Mesothelial cell of epicardium (in vitro differentiated cells): ENCODE measurements at regions not wholly inside any gene's neighbourhood (a gene's known extent, or its start where the extent isn't known, plus 50 kb on each side); places are given as distances from the start of the nearest gene placed in this dataset.
"Not testable (repeated sequence)": the region's sequence is repeated elsewhere in the genome, so short reads cannot be mapped to it uniquely, and the experiment has no call there.

Experiments used
- DNase-seq, 2 experiments: peaks; one replicate each; pipeline ENCODE4 v3.0.0; 2021; ENCODE audit warnings: low spot score in 2 of 2; ENCODE audit not compliant: unreplicated experiment in 2 of 2
- H3K27ac Mint-ChIP-seq: 2 replicates; pipeline ENCODE4 v1.8.0; 2021; ENCODE audit warnings: mixed read lengths
- H3K27me3 Mint-ChIP-seq: 2 replicates; pipeline ENCODE4 v1.8.0; 2021; ENCODE audit warnings: low read depth, mixed read lengths
- H3K36me3 Mint-ChIP-seq: 2 replicates; pipeline ENCODE4 v1.8.0; 2021; ENCODE audit warnings: mixed read lengths
- H3K4me1 Mint-ChIP-seq: 2 replicates; pipeline ENCODE4 v1.8.0; 2021; ENCODE audit warnings: mixed read lengths
- H3K4me3 Mint-ChIP-seq: 2 replicates; pipeline ENCODE4 v1.8.0; 2021; ENCODE audit warnings: mild to moderate bottlenecking, moderate library complexity, mixed read lengths
- H3K9me3 Mint-ChIP-seq: 2 replicates; pipeline ENCODE4 v1.8.0; 2021; ENCODE audit warnings: mixed read lengths
- TF ChIP-seq, protein P1 (sequence below): fragments of 200-600 bp; sonication (generic); IDR thresholded peaks from one replicate; pipeline ENCODE4 v1.5.0; 2021; ENCODE audit warnings: antibody characterized with exemption; ENCODE audit not compliant: unreplicated experiment

DNA sequence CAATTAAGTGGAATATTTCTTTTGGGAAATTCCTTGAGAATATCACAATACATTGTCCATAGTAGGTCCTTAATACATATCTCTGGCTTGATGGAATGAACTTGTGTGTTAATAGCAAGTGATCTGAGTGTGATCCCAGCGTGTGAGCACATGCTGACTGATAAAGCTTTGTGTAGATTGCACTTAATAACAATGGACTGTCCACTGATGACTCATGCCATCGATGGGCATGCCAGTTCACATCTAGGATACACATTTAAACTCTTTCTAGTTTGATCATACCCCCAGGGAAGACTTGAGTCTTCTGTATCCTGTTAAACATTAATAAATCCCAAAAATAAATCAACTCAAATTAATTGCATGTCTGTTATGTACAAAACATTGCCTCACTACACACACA is 454.3 kb upstream of the SPTLC3 start:
- no peak for DNase-seq
- no peak overlapping the region for H3K27ac Mint-ChIP-seq
- H3K4me1 Mint-ChIP-seq: peaks cover 9% of the 10 kb centered on the region
- H3K27me3 Mint-ChIP-seq: no peaks in the 10 kb centered on the region
- no peak overlapping the region for H3K4me3 Mint-ChIP-seq
- no peaks in the 10 kb centered on the region for H3K9me3 Mint-ChIP-seq
- no peaks in the 10 kb centered on the region for H3K36me3 Mint-ChIP-seq
- TF ChIP-seq, protein P1, sequence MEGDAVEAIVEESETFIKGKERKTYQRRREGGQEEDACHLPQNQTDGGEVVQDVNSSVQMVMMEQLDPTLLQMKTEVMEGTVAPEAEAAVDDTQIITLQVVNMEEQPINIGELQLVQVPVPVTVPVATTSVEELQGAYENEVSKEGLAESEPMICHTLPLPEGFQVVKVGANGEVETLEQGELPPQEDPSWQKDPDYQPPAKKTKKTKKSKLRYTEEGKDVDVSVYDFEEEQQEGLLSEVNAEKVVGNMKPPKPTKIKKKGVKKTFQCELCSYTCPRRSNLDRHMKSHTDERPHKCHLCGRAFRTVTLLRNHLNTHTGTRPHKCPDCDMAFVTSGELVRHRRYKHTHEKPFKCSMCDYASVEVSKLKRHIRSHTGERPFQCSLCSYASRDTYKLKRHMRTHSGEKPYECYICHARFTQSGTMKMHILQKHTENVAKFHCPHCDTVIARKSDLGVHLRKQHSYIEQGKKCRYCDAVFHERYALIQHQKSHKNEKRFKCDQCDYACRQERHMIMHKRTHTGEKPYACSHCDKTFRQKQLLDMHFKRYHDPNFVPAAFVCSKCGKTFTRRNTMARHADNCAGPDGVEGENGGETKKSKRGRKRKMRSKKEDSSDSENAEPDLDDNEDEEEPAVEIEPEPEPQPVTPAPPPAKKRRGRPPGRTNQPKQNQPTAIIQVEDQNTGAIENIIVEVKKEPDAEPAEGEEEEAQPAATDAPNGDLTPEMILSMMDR: no peak

DNA sequence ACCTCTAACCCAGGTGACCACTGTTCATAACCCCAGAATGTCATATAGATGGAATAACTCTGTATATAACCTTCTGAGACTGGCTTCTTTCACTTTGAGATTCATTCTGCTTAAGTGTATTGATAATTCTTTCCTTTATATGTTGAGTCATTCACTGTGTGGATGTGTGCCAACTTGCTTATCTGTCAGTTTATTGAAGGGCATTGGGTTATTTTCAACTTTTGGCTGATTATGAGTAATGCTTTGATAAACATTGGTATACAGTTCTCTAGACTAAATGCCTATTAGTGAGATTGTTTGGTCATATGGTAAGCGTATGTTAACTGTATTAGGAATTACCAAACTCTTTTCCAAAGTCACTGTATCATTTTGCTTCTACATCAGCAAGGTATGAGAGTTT is 453.4 kb upstream of the SPTLC3 start:
- no peaks in the 10 kb centered on the region for H3K36me3 Mint-ChIP-seq
- H3K27me3 Mint-ChIP-seq: no peaks in the 10 kb centered on the region
- TF ChIP-seq, protein P1: no peak
- DNase-seq: no peak
- H3K9me3 Mint-ChIP-seq: no peaks in the 10 kb centered on the region
- H3K4me1 Mint-ChIP-seq: peaks cover 9% of the 10 kb centered on the region
- no peak overlapping the region for H3K27ac Mint-ChIP-seq
- H3K4me3 Mint-ChIP-seq: no peak overlapping the region

DNA sequence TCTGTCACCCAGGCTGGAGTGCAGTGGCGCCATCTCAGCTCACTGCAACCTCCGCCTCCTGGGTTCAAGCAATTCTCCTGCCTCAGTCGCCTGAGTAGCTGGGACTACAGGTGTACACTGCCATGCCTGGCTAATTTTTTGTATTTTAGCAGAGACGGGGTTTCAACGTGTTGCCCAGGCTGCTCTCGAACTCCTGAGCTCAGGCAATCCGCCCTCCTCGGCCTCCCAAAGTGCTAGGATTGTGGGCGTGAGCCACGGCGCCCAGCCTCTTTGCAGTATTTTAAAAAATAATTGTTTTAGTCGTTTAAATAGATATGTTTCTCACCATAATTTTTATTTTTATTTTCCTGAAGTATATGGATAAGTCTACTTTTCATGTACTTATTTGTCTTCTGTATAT is 452.9 kb upstream of the SPTLC3 start:
- H3K36me3 Mint-ChIP-seq, H3K9me3 Mint-ChIP-seq, H3K4me1 Mint-ChIP-seq, H3K27ac Mint-ChIP-seq, DNase-seq, H3K27me3 Mint-ChIP-seq, H3K4me3 Mint-ChIP-seq: not testable (repeated sequence)

DNA sequence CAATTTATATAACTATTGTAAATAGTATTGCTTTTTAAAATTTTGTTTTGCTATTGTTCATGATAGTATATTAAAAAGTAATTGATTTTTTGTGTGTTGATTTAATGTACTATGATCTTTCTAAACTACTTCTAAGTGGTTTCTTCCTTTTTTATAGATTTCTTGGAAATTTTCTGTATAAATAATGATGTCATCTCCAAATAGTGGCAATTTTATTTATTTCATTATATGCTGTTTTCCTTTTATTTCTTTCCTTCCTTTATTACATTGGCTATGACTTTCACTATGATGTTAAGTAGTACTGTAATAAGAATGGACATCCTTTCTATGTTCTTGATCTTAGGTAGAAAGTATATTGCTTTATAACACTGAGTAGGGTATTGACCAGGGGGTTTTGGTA is 451.5 kb upstream of the SPTLC3 start:
- Mint-ChIP-seq H3K27me3 (no peaks in the 10 kb centered on the region), H3K4me1 (peaks cover 9% of the 10 kb centered on the region), H3K9me3 (peaks cover 4% of the 10 kb centered on the region), H3K4me3 (no peak overlapping the region), H3K36me3 (peaks cover 5% of the 10 kb centered on the region), H3K27ac (no peak overlapping the region)
- no peak for DNase-seq
- TF ChIP-seq, protein P1: no peak

DNA sequence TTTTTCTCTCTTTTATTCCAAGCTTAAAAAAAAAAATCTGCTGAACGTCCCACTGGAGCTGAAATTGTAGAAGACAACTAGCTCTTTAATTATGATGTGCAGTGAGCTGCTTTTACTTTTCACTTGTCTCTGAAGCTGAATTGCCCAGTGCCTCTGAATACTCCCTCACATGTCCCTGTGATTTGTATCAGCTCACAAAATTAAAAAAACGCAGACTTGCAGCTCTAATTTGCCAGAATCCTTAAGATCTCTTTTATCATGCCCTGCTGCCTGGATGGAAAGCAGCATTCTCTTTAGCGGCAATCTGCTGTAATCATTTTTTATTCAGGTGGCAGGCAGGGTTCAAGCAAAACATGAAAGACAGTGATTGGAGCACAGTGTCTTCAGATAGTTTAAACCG is 443.8 kb upstream of the SPTLC3 start:
- H3K9me3 Mint-ChIP-seq: peaks cover 4% of the 10 kb centered on the region
- H3K4me1 Mint-ChIP-seq: peaks cover 22% of the 10 kb centered on the region
- no peak for DNase-seq
- no peak overlapping the region for H3K27ac Mint-ChIP-seq
- peaks cover 5% of the 10 kb centered on the region for H3K36me3 Mint-ChIP-seq
- no peak overlapping the region for H3K4me3 Mint-ChIP-seq
- H3K27me3 Mint-ChIP-seq: peaks cover 2% of the 10 kb centered on the region
- TF ChIP-seq, protein P1: no peak

DNA sequence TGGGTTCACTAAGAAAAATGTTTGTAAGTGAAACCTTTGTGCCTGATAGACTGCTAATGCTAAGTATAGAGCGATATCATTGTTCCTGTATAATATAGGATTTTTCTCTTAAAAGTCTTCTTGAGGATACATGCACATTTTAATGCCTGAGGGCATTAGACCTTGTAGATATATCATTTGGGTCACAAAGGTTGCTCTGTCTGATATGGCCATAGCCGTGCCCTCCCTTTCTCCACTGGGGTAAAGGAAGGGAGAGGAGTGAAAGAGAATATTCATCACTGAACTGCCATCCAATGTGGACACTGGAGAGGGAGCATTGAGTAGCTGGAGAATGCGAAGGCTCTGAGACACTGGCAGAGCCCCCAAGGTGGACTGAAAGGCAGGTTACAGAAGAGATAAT is 442.2 kb upstream of the SPTLC3 start:
- no peak for DNase-seq
- Mint-ChIP-seq H3K27me3 (peaks cover 2% of the 10 kb centered on the region), H3K27ac (no peak overlapping the region), H3K4me1 (peaks cover 23% of the 10 kb centered on the region), H3K4me3 (no peak overlapping the region), H3K36me3 (peaks cover 4% of the 10 kb centered on the region), H3K9me3 (peaks cover 4% of the 10 kb centered on the region)
- TF ChIP-seq, protein P1: no peak
